Sigmoid colon (tissue), 6 donors: ENCODE measurements at regions not wholly inside any gene's neighbourhood (a gene's known extent, or its start where the extent isn't known, plus 50 kb on each side); places are given as distances from the start of the nearest gene placed in this dataset.

Experiments used
- DNase-seq: peaks from one replicate; pipeline ENCODE4 v3.0.0-alpha.2; 2019
- H3K27ac ChIP-seq, 4 donors: fragments of 200-600 bp; sonication (generic); one replicate each; pipeline ENCODE4 v1.5.1; 2016 to 2019; ENCODE audit warnings: mild to moderate bottlenecking in 1 of 4
- H3K27me3 ChIP-seq, 3 donors: fragments of 200-600 bp; sonication (generic); one replicate each; pipeline ENCODE4 v1.5.1; 2019; ENCODE audit warnings: mild to moderate bottlenecking in 1 of 3
- H3K36me3 ChIP-seq, 4 donors: fragments of 200-600 bp; sonication (generic); one replicate each; pipeline ENCODE4 v1.5.1; 2016 to 2019
- H3K4me1 ChIP-seq, 4 donors: fragments of 200-600 bp; sonication (generic); one replicate each; pipeline ENCODE4 v1.5.1; 2017 to 2019
- H3K4me3 ChIP-seq, 4 donors: fragments of 200-600 bp; sonication (generic); one replicate each; pipeline ENCODE4 v1.5.1; 2017 to 2019; ENCODE audit warnings: mild to moderate bottlenecking in 2 of 4, moderate library complexity in 1 of 4
- H3K9me3 ChIP-seq, 4 donors: fragments of 200-600 bp in 3 of 4; sonication (generic) in 3 of 4; one replicate each; pipeline versions ENCODE4 v1.5.1 to v1.6.1; 2013 to 2019
- EP300 ChIP-seq, 4 donors: sonication (generic); formaldehyde crosslinking; IDR thresholded peaks; one replicate each; pipeline ENCODE4 v1.6.1; 2017; ENCODE audit warnings: antibody characterized with exemption in 4 of 4
- POLR2A ChIP-seq, 2 donors: fragments of 450-650 bp; IDR thresholded peaks; one replicate each; pipeline ENCODE4 v1.6.1; 2016; ENCODE audit warnings: antibody characterized with exemption in 2 of 2, mild to moderate bottlenecking in 2 of 2, moderate library complexity in 2 of 2
- POLR2AphosphoS5 ChIP-seq, 4 donors: sonication (generic); formaldehyde crosslinking; IDR thresholded peaks; one replicate each; pipeline ENCODE4 v1.6.1; 2017; ENCODE audit warnings: antibody characterized with exemption in 4 of 4
- WGBS, 2 donors: extraction: QIAGEN DNeasy Blood & Tissue Kit; methylation state at CpG; one replicate each; pipeline ENCODE4 v1.1.7; 2013; 5-methylcytosine and 5-hydroxymethylcytosine counted together
- intact Hi-C: fragments of 100-400 bp; cut with DNase I; formaldehyde crosslinking; loops from one replicate; pipeline ENCODE4 v1.15.1; 2023
- TF ChIP-seq, protein P1 (sequence below), 4 experiments: fragments of 450-650 bp in 3 of 4; fragments of 200-600 bp in 1 of 4; IDR thresholded peaks; one replicate each; pipeline ENCODE4 v1.5.1; 2016 to 2019; ENCODE audit warnings: antibody characterized with exemption in 4 of 4, mild to moderate bottlenecking in 3 of 4, moderate library complexity in 2 of 4
- donor health status: healthy with polysubstance abuse.
- donor health status: healthy.

DNA sequence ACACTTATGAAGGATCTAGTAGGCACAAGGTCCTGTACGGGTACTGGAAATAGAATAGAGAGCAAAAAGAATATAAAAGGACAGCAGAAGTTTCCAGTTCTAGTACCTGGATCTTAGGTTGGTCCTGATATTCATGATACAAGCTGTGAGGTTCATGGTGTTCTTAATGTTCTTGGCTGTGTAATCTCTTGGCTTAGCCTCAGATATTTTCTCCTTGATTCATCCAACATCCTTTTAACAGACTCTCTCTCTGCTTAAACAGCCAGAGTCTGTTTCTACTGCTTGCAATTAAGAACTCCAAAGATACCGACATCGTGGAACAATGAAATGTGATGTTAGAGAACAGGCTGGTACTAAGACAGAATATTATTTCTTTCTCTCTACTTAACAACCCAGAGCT is 49.9 kb downstream of the CNTN3 start:
- Histone ChIP-seq H3K27me3 (no peaks in the 10 kb centered on the region), H3K27ac (no peak overlapping the region), H3K4me1 (no peaks in the 10 kb centered on the region), H3K9me3 (no peaks in the 10 kb centered on the region), H3K36me3 (no peaks in the 10 kb centered on the region), H3K4me3 (no peak overlapping the region)
- DNase-seq = no peak
- TF ChIP-seq, protein P1, sequence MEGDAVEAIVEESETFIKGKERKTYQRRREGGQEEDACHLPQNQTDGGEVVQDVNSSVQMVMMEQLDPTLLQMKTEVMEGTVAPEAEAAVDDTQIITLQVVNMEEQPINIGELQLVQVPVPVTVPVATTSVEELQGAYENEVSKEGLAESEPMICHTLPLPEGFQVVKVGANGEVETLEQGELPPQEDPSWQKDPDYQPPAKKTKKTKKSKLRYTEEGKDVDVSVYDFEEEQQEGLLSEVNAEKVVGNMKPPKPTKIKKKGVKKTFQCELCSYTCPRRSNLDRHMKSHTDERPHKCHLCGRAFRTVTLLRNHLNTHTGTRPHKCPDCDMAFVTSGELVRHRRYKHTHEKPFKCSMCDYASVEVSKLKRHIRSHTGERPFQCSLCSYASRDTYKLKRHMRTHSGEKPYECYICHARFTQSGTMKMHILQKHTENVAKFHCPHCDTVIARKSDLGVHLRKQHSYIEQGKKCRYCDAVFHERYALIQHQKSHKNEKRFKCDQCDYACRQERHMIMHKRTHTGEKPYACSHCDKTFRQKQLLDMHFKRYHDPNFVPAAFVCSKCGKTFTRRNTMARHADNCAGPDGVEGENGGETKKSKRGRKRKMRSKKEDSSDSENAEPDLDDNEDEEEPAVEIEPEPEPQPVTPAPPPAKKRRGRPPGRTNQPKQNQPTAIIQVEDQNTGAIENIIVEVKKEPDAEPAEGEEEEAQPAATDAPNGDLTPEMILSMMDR (IDR thresholded peaks at IDR 0.05) = no peak
- TF ChIP-seq POLR2AphosphoS5 (IDR thresholded peaks at IDR 0.05) = no peak
- no peak for TF ChIP-seq EP300 (IDR thresholded peaks at IDR 0.05)
- no peak for TF ChIP-seq POLR2A (IDR thresholded peaks at IDR 0.05)
- WGBS, 2 donors = 94 to 95% methylated on average over 3 of the region's 3 CpGs
- intact Hi-C loops = no loop called here

DNA sequence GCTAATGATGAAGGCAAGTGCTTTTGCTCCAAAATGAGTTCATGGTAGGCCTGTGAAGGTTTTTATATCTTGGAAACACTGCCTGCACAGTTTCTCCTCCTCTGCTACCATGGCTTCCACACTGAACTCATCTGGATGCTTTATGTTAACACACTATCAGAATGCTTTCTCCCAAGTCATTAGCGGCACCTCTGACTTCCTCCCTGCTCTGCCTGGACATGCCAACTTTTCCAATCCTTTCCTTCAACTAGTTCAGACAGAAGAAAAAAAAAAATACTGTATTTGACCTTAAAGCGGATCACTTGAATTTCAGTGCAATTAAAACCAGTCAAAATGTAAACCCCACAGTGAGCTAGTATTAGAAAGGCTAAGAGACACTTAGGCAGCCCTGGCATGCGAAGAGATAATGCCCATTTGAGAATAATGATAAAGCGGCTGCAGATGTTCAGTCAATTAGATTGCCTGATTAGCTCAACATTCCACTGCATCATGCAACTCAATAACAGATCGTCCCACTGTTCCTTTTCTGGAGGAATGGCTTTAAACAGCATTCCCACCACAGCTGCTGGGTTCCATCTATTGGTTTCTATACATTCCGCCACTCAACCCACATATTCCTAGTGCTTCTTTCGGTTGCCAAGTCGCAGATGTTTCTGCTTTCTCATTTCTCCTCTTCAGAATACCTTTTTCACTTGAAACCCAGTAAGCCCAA is 51.7 kb downstream of the CNTN3 start:
- intact Hi-C loops = no loop called here

DNA sequence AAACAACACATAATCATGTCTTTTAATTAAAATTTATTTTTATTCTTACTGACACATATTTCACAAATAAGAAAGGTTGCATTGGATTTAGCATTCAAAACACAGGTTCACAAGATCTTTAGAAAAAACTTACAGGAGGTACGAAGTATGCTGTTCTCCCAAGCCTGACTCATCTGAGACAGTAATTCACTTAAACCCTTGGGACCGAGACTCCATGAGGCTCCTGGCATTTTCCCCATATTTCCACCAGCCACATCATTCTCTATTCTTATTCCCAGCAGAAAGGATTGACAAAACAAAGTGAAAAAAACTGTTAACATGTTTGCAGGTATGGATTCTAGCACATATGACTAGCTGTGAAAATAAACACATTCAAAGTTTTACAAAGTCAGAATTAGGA is 52.6 kb downstream of the CNTN3 start:
- WGBS, 2 donors = 87 to 96% methylated on average over 2 of the region's 2 CpGs
- Histone ChIP-seq H3K27me3 (no peaks in the 10 kb centered on the region), H3K9me3 (no peaks in the 10 kb centered on the region), H3K27ac (no peak overlapping the region), H3K4me3 (no peak overlapping the region), H3K4me1 (no peaks in the 10 kb centered on the region), H3K36me3 (no peaks in the 10 kb centered on the region)
- TF ChIP-seq EP300 (IDR thresholded peaks at IDR 0.05) (no peak), POLR2AphosphoS5 (IDR thresholded peaks at IDR 0.05) (no peak), POLR2A (IDR thresholded peaks at IDR 0.05) (no peak)
- TF ChIP-seq, protein P1 (IDR thresholded peaks at IDR 0.05) = no peak
- no peak for DNase-seq
- intact Hi-C loops = no loop called here

More for the DNA sequence above, 51.7 kb downstream of the CNTN3 start:
- no peaks in the 10 kb centered on the region for H3K9me3 ChIP-seq
- H3K27me3 ChIP-seq = no peaks in the 10 kb centered on the region
- TF ChIP-seq POLR2AphosphoS5 (IDR thresholded peaks at IDR 0.05) = no peak
- no peak for TF ChIP-seq POLR2A (IDR thresholded peaks at IDR 0.05)
- TF ChIP-seq, protein P1 (IDR thresholded peaks at IDR 0.05) = no peak
- TF ChIP-seq EP300 (IDR thresholded peaks at IDR 0.05) = no peak
- DNase-seq = no peak
- H3K4me1 ChIP-seq = no peaks in the 10 kb centered on the region
- H3K4me3 ChIP-seq = no peak overlapping the region
- H3K36me3 ChIP-seq = no peaks in the 10 kb centered on the region
- 88 to 93% methylated on average over 8 of the region's 8 CpGs for WGBS, 2 donors
- no peak overlapping the region for H3K27ac ChIP-seq

DNA sequence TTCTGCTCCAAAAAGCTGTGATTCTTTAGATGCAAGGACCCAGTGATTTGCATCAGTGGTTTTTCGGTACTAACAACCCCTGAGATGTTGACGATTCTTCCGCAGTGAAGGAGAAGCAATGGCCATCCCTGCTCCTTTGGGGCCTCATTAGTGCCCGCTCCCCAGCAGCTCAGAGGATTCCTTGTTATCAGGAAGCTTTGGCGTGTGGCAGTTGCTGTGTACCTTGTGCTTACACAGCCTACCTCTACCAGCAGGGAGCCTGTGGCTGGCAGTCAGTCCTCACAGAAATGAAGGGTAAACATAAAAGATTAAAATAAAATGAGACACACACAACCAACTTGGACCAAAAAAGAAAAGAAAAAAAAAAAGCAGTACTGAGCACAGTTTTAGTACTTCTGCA is 55.2 kb downstream of the CNTN3 start:
- H3K4me1 ChIP-seq = no peaks in the 10 kb centered on the region
- no peaks in the 10 kb centered on the region for H3K9me3 ChIP-seq
- no peaks in the 10 kb centered on the region for H3K27me3 ChIP-seq
- no peak overlapping the region for H3K27ac ChIP-seq
- intact Hi-C loops = no loop called here
- no peaks in the 10 kb centered on the region for H3K36me3 ChIP-seq
- WGBS, 2 donors = 93 to 95% methylated on average over 5 of the region's 5 CpGs
- TF ChIP-seq POLR2AphosphoS5 (IDR thresholded peaks at IDR 0.05) (no peak), EP300 (IDR thresholded peaks at IDR 0.05) (no peak), POLR2A (IDR thresholded peaks at IDR 0.05) (no peak)
- TF ChIP-seq, protein P1 (IDR thresholded peaks at IDR 0.05) = no peak
- DNase-seq = no peak
- H3K4me3 ChIP-seq = no peak overlapping the region

DNA sequence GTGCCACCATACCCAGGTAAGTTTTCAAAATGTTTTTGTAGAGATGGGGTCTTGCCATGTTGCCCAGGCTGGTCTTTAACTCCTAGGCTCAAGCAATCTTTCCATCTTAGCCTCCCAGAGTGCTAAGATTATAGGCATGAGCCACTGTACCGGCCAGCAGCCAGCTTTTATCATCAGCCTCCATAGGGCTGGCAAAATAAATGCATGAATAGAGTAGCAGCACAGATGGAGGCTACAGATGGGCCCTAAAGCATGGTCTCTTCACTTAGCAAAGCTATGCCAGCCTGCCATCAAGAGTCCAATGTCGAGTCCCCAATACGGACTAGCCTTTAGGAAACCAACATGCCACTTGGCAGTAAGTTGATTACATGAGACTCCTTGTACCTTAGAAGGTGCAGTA is 63.8 kb downstream of the CNTN3 start:
- WGBS, 2 donors = 94 to 96% methylated on average over 3 of the region's 3 CpGs
- intact Hi-C loops = no loop called here
- no peak for DNase-seq

More for the DNA sequence above, 63.8 kb downstream of the CNTN3 start:
- Histone ChIP-seq H3K36me3 (no peaks in the 10 kb centered on the region), H3K9me3 (peaks cover 0 to 3% (median 0%) of the 10 kb centered on the region in 4 donors), H3K4me3 (no peak overlapping the region), H3K27ac (no peak overlapping the region), H3K4me1 (no peaks in the 10 kb centered on the region), H3K27me3 (no peaks in the 10 kb centered on the region)
- TF ChIP-seq EP300 (IDR thresholded peaks at IDR 0.05) (no peak), POLR2A (IDR thresholded peaks at IDR 0.05) (no peak), POLR2AphosphoS5 (IDR thresholded peaks at IDR 0.05) (no peak)
- TF ChIP-seq, protein P1 (IDR thresholded peaks at IDR 0.05) = no peak
